Gastroesophageal sphincter (tissue), 4 donors: ENCODE measurements at regions not wholly inside any gene's neighbourhood (a gene's known extent, or its start where the extent isn't known, plus 50 kb on each side); places are given as distances from the start of the nearest gene placed in this dataset.

Source experiments
- ATAC-seq: fragments of 150-250 bp; one replicate; pipeline ENCODE4 v1.9.1; 2016; ENCODE audit warnings: mild to moderate bottlenecking, moderate library complexity
- H3K27ac ChIP-seq, 4 donors: fragments of 200-600 bp; sonication (generic) in 3 of 4; 1 replicate in 3 of 4; 2 replicates in 1 of 4; pipeline ENCODE4 v1.5.1; 2016 to 2019
- H3K27me3 ChIP-seq: fragments of 200-600 bp; sonication (generic); one replicate; pipeline ENCODE4 v1.5.1; 2019
- H3K36me3 ChIP-seq, 2 donors: fragments of 200-600 bp; sonication (generic); one replicate each; pipeline ENCODE4 v1.5.1; 2019; ENCODE audit warnings: control low read depth in 1 of 2
- H3K4me1 ChIP-seq, 3 donors: fragments of 200-600 bp; sonication (generic); 1 replicate in 2 of 3; 2 replicates in 1 of 3; pipeline ENCODE4 v1.5.1; 2016 to 2019; ENCODE audit warnings: control low read depth in 2 of 3
- H3K4me3 ChIP-seq, 2 donors: fragments of 200-600 bp; sonication (generic); one replicate each; pipeline ENCODE4 v1.5.1; 2019; ENCODE audit warnings: mild to moderate bottlenecking in 1 of 2, moderate library complexity in 1 of 2
- H3K9me3 ChIP-seq, 3 donors: fragments of 200-600 bp; sonication (generic); one replicate each; pipeline ENCODE4 v1.5.1; 2017 to 2019; ENCODE audit warnings: control low read depth in 2 of 3
- EP300 ChIP-seq: sonication (generic); formaldehyde crosslinking; IDR thresholded peaks from one replicate; pipeline ENCODE4 v1.6.1; 2017; ENCODE audit warnings: antibody characterized with exemption, mild to moderate bottlenecking
- POLR2A ChIP-seq, 2 donors: fragments of 450-650 bp; IDR thresholded peaks; one replicate each; pipeline ENCODE4 v1.6.1; 2017; ENCODE audit warnings: antibody characterized with exemption in 2 of 2, mild to moderate bottlenecking in 2 of 2, moderate library complexity in 1 of 2
- POLR2AphosphoS5 ChIP-seq: sonication (generic); formaldehyde crosslinking; IDR thresholded peaks from one replicate; pipeline ENCODE4 v1.6.1; 2017; ENCODE audit warnings: antibody characterized with exemption
- WGBS, 2 donors: methylation state at CpG; one replicate each; pipeline ENCODE4 v1.1.5; 2018; ENCODE audit warnings: low coverage in 1 of 2; 5-methylcytosine and 5-hydroxymethylcytosine counted together
- TF ChIP-seq, protein P1 (sequence below), 4 experiments: fragments of 200-600 bp in 2 of 4; fragments of 450-650 bp in 2 of 4; sonication (generic) in 1 of 4; IDR thresholded peaks; one replicate each; pipeline ENCODE4 v1.5.1; 2017 to 2019; ENCODE audit warnings: antibody characterized with exemption in 4 of 4, mild to moderate bottlenecking in 2 of 4, moderate library complexity in 2 of 4

DNA sequence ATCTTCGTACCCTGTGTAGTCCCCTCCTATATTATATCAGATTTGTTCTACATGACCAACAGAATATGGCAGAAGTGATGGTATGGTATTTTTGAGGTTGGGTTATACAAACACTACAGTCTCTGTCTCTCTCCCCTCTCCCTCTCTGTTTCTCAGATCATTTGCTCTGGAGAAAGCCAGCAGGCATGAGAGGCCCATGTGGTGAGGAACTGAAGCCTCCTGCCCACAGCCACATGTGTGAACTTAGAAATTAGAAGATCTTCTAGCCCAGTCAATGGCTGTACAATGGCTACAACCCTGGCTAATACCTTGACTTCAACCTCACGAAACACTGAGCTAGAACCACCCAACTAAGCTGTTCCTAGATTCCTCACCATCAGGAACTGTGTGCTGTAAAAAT lies 250.6 kb downstream of the SMAD2 start:
- 70 to 75% methylated on average over 2 of the region's 2 CpGs for WGBS, 2 donors
- no peaks in the 10 kb centered on the region for H3K36me3 ChIP-seq
- TF ChIP-seq POLR2A (IDR thresholded peaks at IDR 0.05) (no peak), EP300 (no peak), POLR2AphosphoS5 (no peak)
- TF ChIP-seq, protein P1, sequence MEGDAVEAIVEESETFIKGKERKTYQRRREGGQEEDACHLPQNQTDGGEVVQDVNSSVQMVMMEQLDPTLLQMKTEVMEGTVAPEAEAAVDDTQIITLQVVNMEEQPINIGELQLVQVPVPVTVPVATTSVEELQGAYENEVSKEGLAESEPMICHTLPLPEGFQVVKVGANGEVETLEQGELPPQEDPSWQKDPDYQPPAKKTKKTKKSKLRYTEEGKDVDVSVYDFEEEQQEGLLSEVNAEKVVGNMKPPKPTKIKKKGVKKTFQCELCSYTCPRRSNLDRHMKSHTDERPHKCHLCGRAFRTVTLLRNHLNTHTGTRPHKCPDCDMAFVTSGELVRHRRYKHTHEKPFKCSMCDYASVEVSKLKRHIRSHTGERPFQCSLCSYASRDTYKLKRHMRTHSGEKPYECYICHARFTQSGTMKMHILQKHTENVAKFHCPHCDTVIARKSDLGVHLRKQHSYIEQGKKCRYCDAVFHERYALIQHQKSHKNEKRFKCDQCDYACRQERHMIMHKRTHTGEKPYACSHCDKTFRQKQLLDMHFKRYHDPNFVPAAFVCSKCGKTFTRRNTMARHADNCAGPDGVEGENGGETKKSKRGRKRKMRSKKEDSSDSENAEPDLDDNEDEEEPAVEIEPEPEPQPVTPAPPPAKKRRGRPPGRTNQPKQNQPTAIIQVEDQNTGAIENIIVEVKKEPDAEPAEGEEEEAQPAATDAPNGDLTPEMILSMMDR (IDR thresholded peaks at IDR 0.05): no peak

DNA sequence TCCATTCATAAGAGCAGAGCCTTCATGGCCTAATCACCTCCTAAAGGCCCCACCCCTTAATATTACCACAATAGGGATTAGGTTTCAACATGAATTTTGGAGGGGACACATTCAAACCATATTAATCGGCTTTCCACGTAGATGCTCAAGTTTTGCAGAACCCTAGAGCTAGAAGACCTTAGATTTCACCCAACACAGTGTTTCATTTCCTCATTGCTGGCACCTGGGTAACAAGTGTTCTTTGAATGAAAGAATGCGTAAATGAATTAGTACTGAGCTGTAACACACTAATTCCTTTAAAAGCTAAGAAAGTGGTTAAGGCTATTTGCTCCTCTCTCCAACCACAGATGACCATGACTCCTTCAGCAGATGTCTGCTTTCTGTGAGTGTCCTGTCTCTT lies 252.5 kb downstream of the SMAD2 start:
- Histone ChIP-seq H3K27ac (no peak overlapping the region), H3K27me3 (peaks cover 4% of the 10 kb centered on the region), H3K4me3 (no peak overlapping the region), H3K36me3 (no peaks in the 10 kb centered on the region), H3K9me3 (no peaks in the 10 kb centered on the region), H3K4me1 (no peaks in the 10 kb centered on the region)
- TF ChIP-seq POLR2A (IDR thresholded peaks at IDR 0.05): no peak
- no peak for TF ChIP-seq EP300
- TF ChIP-seq, protein P1 (IDR thresholded peaks at IDR 0.05): no peak
- no peak for TF ChIP-seq POLR2AphosphoS5
- 79 to 86% methylated on average over 3 of the region's 3 CpGs for WGBS, 2 donors
- no peak for ATAC-seq

More for the DNA sequence above, 250.6 kb downstream of the SMAD2 start:
- H3K9me3 ChIP-seq: no peaks in the 10 kb centered on the region
- H3K27me3 ChIP-seq: no peaks in the 10 kb centered on the region
- H3K27ac ChIP-seq: no peak overlapping the region
- no peaks in the 10 kb centered on the region for H3K4me1 ChIP-seq
- H3K4me3 ChIP-seq: no peak overlapping the region
- ATAC-seq: no peak

DNA sequence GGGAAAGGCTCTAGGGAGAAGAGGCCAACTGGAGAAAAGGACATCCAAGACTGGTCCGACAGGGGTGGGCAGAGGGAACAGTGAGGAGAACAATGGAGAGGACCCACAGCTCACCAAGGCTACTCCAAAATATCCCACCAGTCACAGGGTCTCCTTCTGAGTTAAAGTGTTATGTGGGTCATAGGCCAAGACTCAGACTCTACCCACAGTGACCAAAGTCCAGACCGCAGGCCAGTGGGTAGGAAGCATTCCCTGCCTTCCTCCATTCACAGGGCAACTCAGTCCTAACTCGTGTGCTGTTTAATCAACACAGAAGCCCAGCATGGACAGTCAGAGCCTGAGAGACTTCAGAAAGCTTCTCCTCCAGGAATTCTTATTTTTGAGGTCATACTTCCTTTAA lies 260.6 kb downstream of the SMAD2 start:
- TF ChIP-seq POLR2A (IDR thresholded peaks at IDR 0.05) (no peak), EP300 (no peak), POLR2AphosphoS5 (no peak)
- TF ChIP-seq, protein P1 (IDR thresholded peaks at IDR 0.05): no peak
- 75 to 81% methylated on average over 3 of the region's 3 CpGs for WGBS, 2 donors

DNA sequence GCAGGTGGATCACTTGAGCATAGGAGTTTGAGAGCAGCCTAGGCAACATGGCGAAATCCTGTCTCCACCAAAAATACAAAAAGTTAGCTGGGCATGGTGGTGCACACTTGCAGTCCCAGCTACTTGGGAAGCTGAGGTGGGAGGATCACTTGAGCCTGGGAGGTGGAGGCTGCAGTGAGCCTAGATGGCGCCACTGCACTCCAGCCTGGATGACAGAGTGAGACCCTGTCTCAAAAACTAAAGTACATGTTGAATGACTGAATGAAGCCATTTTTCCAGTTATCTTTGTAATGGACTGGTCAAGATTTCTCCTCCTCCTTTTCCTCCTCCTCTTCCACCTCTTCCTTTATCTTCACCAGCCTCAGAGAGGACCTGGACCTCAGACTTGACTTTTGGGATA lies 272.0 kb downstream of the SMAD2 start:
- Histone ChIP-seq H3K27me3 (peaks cover 24% of the 10 kb centered on the region), H3K27ac (no peak overlapping the region), H3K36me3 (no peaks in the 10 kb centered on the region), H3K4me3 (no peak overlapping the region), H3K4me1 (no peaks in the 10 kb centered on the region), H3K9me3 (peaks cover 0 to 11% (median 0%) of the 10 kb centered on the region in 3 donors)
- TF ChIP-seq POLR2A (IDR thresholded peaks at IDR 0.05) (no peak), EP300 (no peak), POLR2AphosphoS5 (no peak)
- TF ChIP-seq, protein P1 (IDR thresholded peaks at IDR 0.05): no peak
- no peak for ATAC-seq
- WGBS, 2 donors: 68% methylated on average over 2 of the region's 2 CpGs; no CpG with 5 or more reads in 1 of the 2 donors

More for the DNA sequence above, 260.6 kb downstream of the SMAD2 start:
- Histone ChIP-seq H3K27me3 (peaks cover 33% of the 10 kb centered on the region), H3K4me1 (no peaks in the 10 kb centered on the region), H3K27ac (no peak overlapping the region), H3K9me3 (peaks cover 0 to 3% (median 0%) of the 10 kb centered on the region in 3 donors), H3K4me3 (no peak overlapping the region), H3K36me3 (no peaks in the 10 kb centered on the region)
- no peak for ATAC-seq

DNA sequence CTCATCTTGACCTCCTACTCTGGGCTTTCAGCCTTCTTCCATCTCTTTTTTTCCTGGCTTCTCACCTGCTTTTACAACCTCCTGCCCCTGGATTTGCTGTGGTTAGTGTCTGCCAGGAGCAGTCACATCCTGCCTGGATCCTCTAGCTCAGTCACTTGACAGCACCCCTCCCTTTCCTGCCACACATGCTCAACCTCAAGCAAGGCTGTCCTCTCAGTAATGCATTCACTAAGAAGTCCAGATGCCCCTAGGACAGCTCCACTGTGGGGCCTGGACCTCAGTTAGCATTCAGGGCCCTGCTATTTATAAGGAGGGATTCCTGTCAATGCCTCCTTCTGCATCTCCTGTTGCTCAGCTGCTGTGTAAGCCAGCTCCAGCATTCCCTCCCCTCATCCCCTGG lies 275.5 kb downstream of the SMAD2 start:
- Histone ChIP-seq H3K4me3 (no peak overlapping the region), H3K36me3 (no peaks in the 10 kb centered on the region), H3K27me3 (peaks cover 34% of the 10 kb centered on the region), H3K9me3 (peaks cover 0 to 9% (median 0%) of the 10 kb centered on the region in 3 donors), H3K4me1 (no peaks in the 10 kb centered on the region), H3K27ac (no peak overlapping the region)
- ATAC-seq: no peak
- no peak for TF ChIP-seq POLR2AphosphoS5
- no peak for TF ChIP-seq EP300
- no peak for TF ChIP-seq POLR2A (IDR thresholded peaks at IDR 0.05)
- TF ChIP-seq, protein P1 (IDR thresholded peaks at IDR 0.05): no peak
